Progenitor cell of endocrine pancreas (in vitro differentiated cells): ENCODE measurements at regions not wholly inside any gene's neighbourhood (a gene's known extent, or its start where the extent isn't known, plus 50 kb on each side); places are given as distances from the start of the nearest gene placed in this dataset.

Experiments
- DNase-seq: peaks from one replicate; pipeline ENCODE4 v3.0.0; 2021; ENCODE audit warnings: low spot score; ENCODE audit not compliant: unreplicated experiment
- H3K27ac Mint-ChIP-seq: 2 replicates; pipeline ENCODE4 v1.8.0; 2021; ENCODE audit warnings: mild to moderate bottlenecking, moderate library complexity, mixed read lengths
- H3K27me3 Mint-ChIP-seq: 2 replicates; pipeline ENCODE4 v1.8.0; 2021; ENCODE audit warnings: mixed read lengths
- H3K36me3 Mint-ChIP-seq: 2 replicates; pipeline ENCODE4 v1.8.0; 2022; ENCODE audit warnings: mixed read lengths; ENCODE audit not compliant: insufficient read depth
- H3K4me1 Mint-ChIP-seq: 2 replicates; pipeline ENCODE4 v1.8.0; 2021; ENCODE audit warnings: low read depth, mixed read lengths
- H3K4me3 Mint-ChIP-seq: 2 replicates; pipeline ENCODE4 v1.8.0; 2021; ENCODE audit warnings: low read depth, mild to moderate bottlenecking, moderate library complexity, mixed read lengths
- H3K9me3 Mint-ChIP-seq: 2 replicates; pipeline ENCODE4 v1.8.0; 2021; ENCODE audit warnings: low read depth, mixed read lengths
- TF ChIP-seq, protein P1 (sequence below): fragments of 200-600 bp; sonication (generic); IDR thresholded peaks from one replicate; pipeline ENCODE4 v1.5.0; 2021; ENCODE audit warnings: antibody characterized with exemption, mild to moderate bottlenecking; ENCODE audit not compliant: unreplicated experiment

- H3K36me3 Mint-ChIP-seq: no peaks in the 10 kb centered on the region
- H3K9me3 Mint-ChIP-seq: peaks cover 7% of the 10 kb centered on the region
- TF ChIP-seq, protein P1, sequence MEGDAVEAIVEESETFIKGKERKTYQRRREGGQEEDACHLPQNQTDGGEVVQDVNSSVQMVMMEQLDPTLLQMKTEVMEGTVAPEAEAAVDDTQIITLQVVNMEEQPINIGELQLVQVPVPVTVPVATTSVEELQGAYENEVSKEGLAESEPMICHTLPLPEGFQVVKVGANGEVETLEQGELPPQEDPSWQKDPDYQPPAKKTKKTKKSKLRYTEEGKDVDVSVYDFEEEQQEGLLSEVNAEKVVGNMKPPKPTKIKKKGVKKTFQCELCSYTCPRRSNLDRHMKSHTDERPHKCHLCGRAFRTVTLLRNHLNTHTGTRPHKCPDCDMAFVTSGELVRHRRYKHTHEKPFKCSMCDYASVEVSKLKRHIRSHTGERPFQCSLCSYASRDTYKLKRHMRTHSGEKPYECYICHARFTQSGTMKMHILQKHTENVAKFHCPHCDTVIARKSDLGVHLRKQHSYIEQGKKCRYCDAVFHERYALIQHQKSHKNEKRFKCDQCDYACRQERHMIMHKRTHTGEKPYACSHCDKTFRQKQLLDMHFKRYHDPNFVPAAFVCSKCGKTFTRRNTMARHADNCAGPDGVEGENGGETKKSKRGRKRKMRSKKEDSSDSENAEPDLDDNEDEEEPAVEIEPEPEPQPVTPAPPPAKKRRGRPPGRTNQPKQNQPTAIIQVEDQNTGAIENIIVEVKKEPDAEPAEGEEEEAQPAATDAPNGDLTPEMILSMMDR: no peak
- no peak overlapping the region for H3K4me3 Mint-ChIP-seq
- no peaks in the 10 kb centered on the region for H3K4me1 Mint-ChIP-seq
- DNase-seq: no peak
- H3K27ac Mint-ChIP-seq: no peak overlapping the region
- H3K27me3 Mint-ChIP-seq: no peaks in the 10 kb centered on the region
Measured at GRCh38 chr5:67644221-67644920, 447.8 kb upstream of the CD180 start.

- Mint-ChIP-seq H3K4me3 (no peak overlapping the region), H3K36me3 (no peaks in the 10 kb centered on the region), H3K27ac (no peak overlapping the region), H3K9me3 (peaks cover 7% of the 10 kb centered on the region), H3K4me1 (no peaks in the 10 kb centered on the region), H3K27me3 (no peaks in the 10 kb centered on the region)
- TF ChIP-seq, protein P1: no peak
- no peak for DNase-seq
Measured at GRCh38 chr5:67643536-67643935, 446.9 kb upstream of the CD180 start.

- H3K9me3 Mint-ChIP-seq: peaks cover 3% of the 10 kb centered on the region
- no peak overlapping the region for H3K27ac Mint-ChIP-seq
- no peaks in the 10 kb centered on the region for H3K36me3 Mint-ChIP-seq
- H3K27me3 Mint-ChIP-seq: no peaks in the 10 kb centered on the region
- H3K4me3 Mint-ChIP-seq: no peak overlapping the region
- no peaks in the 10 kb centered on the region for H3K4me1 Mint-ChIP-seq
- no peak for DNase-seq
- TF ChIP-seq, protein P1: no peak
Measured at GRCh38 chr5:67639976-67640375, 443.4 kb upstream of the CD180 start.

GRCh38 chr5:67639313-67639712 lies 442.7 kb upstream of the CD180 start:
- Mint-ChIP-seq H3K27ac (no peak overlapping the region), H3K9me3 (peaks cover 3% of the 10 kb centered on the region), H3K27me3 (no peaks in the 10 kb centered on the region), H3K4me3 (no peak overlapping the region), H3K4me1 (no peaks in the 10 kb centered on the region), H3K36me3 (no peaks in the 10 kb centered on the region)
- DNase-seq: no peak
- TF ChIP-seq, protein P1: no peak

DNA sequence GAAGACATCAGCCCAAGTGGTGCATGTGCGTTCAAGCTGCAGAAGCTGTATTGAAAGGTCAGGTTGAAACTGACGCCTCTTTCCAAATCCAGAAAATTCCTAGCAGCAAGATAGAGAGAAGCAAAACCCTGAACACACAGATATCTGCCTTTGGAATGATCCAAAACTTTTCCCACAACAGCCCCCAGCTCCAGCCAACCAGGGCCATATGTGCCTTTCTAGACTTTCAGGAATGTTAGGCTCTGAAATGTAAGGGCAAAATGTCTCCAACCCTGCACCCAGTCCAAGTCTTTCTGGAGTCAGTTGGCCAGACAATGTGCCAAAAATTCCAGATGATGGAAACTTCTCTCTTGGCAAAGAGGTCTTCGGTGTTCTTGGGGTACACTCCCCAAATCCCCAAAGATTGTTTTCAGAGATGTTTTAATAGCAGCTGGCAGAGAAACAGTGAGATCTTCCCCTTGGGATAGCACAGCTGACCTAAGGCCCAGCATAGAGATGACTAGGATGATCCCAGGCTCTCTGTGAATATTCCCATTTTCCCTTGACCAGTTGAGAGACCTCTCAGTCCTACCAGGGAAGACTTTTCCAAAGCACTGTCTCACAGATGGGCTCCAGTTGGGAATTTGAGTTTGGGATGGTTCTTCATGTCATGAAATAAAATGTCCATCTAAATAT lies 440.4 kb upstream of the CD180 start:
- no peaks in the 10 kb centered on the region for H3K4me1 Mint-ChIP-seq
- no peak overlapping the region for H3K4me3 Mint-ChIP-seq
- peaks cover 10% of the 10 kb centered on the region for H3K9me3 Mint-ChIP-seq
- DNase-seq: no peak
- peaks cover 2% of the 10 kb centered on the region for H3K36me3 Mint-ChIP-seq
- TF ChIP-seq, protein P1: no peak
- no peaks in the 10 kb centered on the region for H3K27me3 Mint-ChIP-seq
- no peak overlapping the region for H3K27ac Mint-ChIP-seq
